Stomach (tissue), 4 donors: ENCODE measurements at regions not wholly inside any gene's neighbourhood (a gene's known extent, or its start where the extent isn't known, plus 50 kb on each side); places are given as distances from the start of the nearest gene placed in this dataset.

Experiments
- EP300 ChIP-seq: sonication (generic); formaldehyde crosslinking; IDR thresholded peaks from one replicate; pipeline ENCODE4 v1.6.1; 2017; ENCODE audit warnings: antibody characterized with exemption
- POLR2A ChIP-seq, 4 donors: fragments of 450-650 bp; IDR thresholded peaks; one replicate each; pipeline ENCODE4 v1.6.1; 2016; ENCODE audit warnings: antibody characterized with exemption in 4 of 4, control low read depth in 2 of 4, mild to moderate bottlenecking in 1 of 4, moderate library complexity in 1 of 4

- TF ChIP-seq POLR2A (IDR thresholded peaks at IDR 0.05) (no peak), EP300 (no peak)
Measured at GRCh38 chr2:14256890-14257289, 375.6 kb upstream of the LRATD1 start.
